ENCODE measurements at regions not wholly inside any gene's neighbourhood (a gene's known extent, or its start where the extent isn't known, plus 50 kb on each side); places are given as distances from the start of the nearest gene placed in this dataset.
"Not testable (repeated sequence)": the region's sequence is repeated elsewhere in the genome, so short reads cannot be mapped to it uniquely, and the experiment has no call there.

GRCh38 chr12:97659117-97659880, 196.7 kb downstream of the RMST start:
- no peaks in the 10 kb centered on the region for H3K27me3 Mint-ChIP-seq
- H3K4me1 Mint-ChIP-seq, result no peaks in the 10 kb centered on the region
- H3K36me3 Mint-ChIP-seq (ENCODE audit: low read depth), result no peaks in the 10 kb centered on the region
- ChIA-PET CTCF (no interaction called here), POLR2A (no interaction called here)
- peaks cover 3% of the 10 kb centered on the region for H3K9me3 Mint-ChIP-seq
- no peak overlapping the region for H3K4me3 Mint-ChIP-seq
- H3K27ac Mint-ChIP-seq, result no peak overlapping the region
- no peak for DNase-seq

GRCh38 chr12:97666263-97666662, 203.7 kb downstream of the RMST start:
- DNase-seq, result no peak
- H3K9me3 Mint-ChIP-seq, result peaks cover 3% of the 10 kb centered on the region
- H3K4me3 Mint-ChIP-seq, result no peak overlapping the region
- CTCF ChIA-PET, result no interaction called here
- H3K27me3 Mint-ChIP-seq, result no peaks in the 10 kb centered on the region
- POLR2A ChIA-PET, result no interaction called here
- H3K36me3 Mint-ChIP-seq (ENCODE audit: low read depth), result no peaks in the 10 kb centered on the region
- H3K27ac Mint-ChIP-seq, result no peak overlapping the region
- no peaks in the 10 kb centered on the region for H3K4me1 Mint-ChIP-seq

GRCh38 chr12:97672870-97673269, 210.3 kb downstream of the RMST start:
- DNase-seq, result no peak
- CTCF ChIA-PET, result no interaction called here
- H3K36me3 Mint-ChIP-seq (ENCODE audit: low read depth), result no peaks in the 10 kb centered on the region
- peaks cover 8% of the 10 kb centered on the region for H3K9me3 Mint-ChIP-seq
- POLR2A ChIA-PET, result no interaction called here
- H3K4me3 Mint-ChIP-seq, result no peak overlapping the region
- H3K27me3 Mint-ChIP-seq, result no peaks in the 10 kb centered on the region
- H3K4me1 Mint-ChIP-seq, result no peaks in the 10 kb centered on the region
- H3K27ac Mint-ChIP-seq, result no peak overlapping the region

GRCh38 chr12:97680751-97681150, 218.1 kb downstream of the RMST start:
- H3K36me3 Mint-ChIP-seq (ENCODE audit: low read depth), result no peaks in the 10 kb centered on the region
- DNase-seq, result no peak
- H3K27me3 Mint-ChIP-seq, result no peaks in the 10 kb centered on the region
- H3K4me3 Mint-ChIP-seq, result no peak overlapping the region
- CTCF ChIA-PET, result no interaction called here
- H3K27ac Mint-ChIP-seq, result no peak overlapping the region
- no peaks in the 10 kb centered on the region for H3K4me1 Mint-ChIP-seq
- POLR2A ChIA-PET, result no interaction called here
- H3K9me3 Mint-ChIP-seq, result no peaks in the 10 kb centered on the region

- H3K27ac Mint-ChIP-seq, result no peak overlapping the region
- no peak overlapping the region for H3K4me3 Mint-ChIP-seq
- H3K9me3 Mint-ChIP-seq, result no peaks in the 10 kb centered on the region
- no peaks in the 10 kb centered on the region for H3K27me3 Mint-ChIP-seq
- H3K36me3 Mint-ChIP-seq (ENCODE audit: low read depth), result no peaks in the 10 kb centered on the region
- no peaks in the 10 kb centered on the region for H3K4me1 Mint-ChIP-seq
- ChIA-PET CTCF (no interaction called here), POLR2A (no interaction called here)
- no peak for DNase-seq
Observed at GRCh38 chr12:97681612-97682504, 219.3 kb downstream of the RMST start.

- H3K4me3 Mint-ChIP-seq, result no peak overlapping the region
- H3K4me1 Mint-ChIP-seq, result no peaks in the 10 kb centered on the region
- DNase-seq, result no peak
- CTCF ChIA-PET, result no interaction called here
- POLR2A ChIA-PET, result no interaction called here
- no peaks in the 10 kb centered on the region for H3K36me3 Mint-ChIP-seq (ENCODE audit: low read depth)
- H3K9me3 Mint-ChIP-seq, result no peaks in the 10 kb centered on the region
- no peak overlapping the region for H3K27ac Mint-ChIP-seq
- no peaks in the 10 kb centered on the region for H3K27me3 Mint-ChIP-seq
Observed at GRCh38 chr12:97685360-97685759, 222.8 kb downstream of the RMST start.

GRCh38 chr12:97701901-97702300, 239.3 kb downstream of the RMST start:
- Mint-ChIP-seq H3K27ac (no peak overlapping the region), H3K4me3 (no peak overlapping the region), H3K9me3 (peaks cover 4% of the 10 kb centered on the region), H3K4me1 (no peaks in the 10 kb centered on the region), H3K27me3 (no peaks in the 10 kb centered on the region), H3K36me3 (ENCODE audit: low read depth) (no peaks in the 10 kb centered on the region)
- ChIA-PET POLR2A (no interaction called here), CTCF (no interaction called here)
- DNase-seq, result no peak

GRCh38 chr12:97711392-97711791, 248.8 kb downstream of the RMST start:
- Mint-ChIP-seq H3K27me3 (no peaks in the 10 kb centered on the region), H3K4me1 (no peaks in the 10 kb centered on the region), H3K4me3 (no peak overlapping the region), H3K27ac (no peak overlapping the region), H3K36me3 (ENCODE audit: low read depth) (no peaks in the 10 kb centered on the region), H3K9me3 (no peaks in the 10 kb centered on the region)
- DNase-seq, result no peak
- POLR2A ChIA-PET, result no interaction called here
- CTCF ChIA-PET, result no interaction called here

GRCh38 chr12:97713270-97713669, 250.7 kb downstream of the RMST start:
- Mint-ChIP-seq H3K9me3 (no peaks in the 10 kb centered on the region), H3K4me3 (no peak overlapping the region), H3K36me3 (ENCODE audit: low read depth) (no peaks in the 10 kb centered on the region), H3K27ac (no peak overlapping the region), H3K27me3 (no peaks in the 10 kb centered on the region), H3K4me1 (no peaks in the 10 kb centered on the region)
- DNase-seq, result no peak
- ChIA-PET POLR2A (no interaction called here), CTCF (interaction anchor here (0.6 kb wide), 1 partner anchor 291 kb away, joined by 3 read pairs; no protein-coding TSS in a partner anchor)

- no peaks in the 10 kb centered on the region for H3K4me1 Mint-ChIP-seq
- H3K27ac Mint-ChIP-seq, result no peak overlapping the region
- POLR2A ChIA-PET, result no interaction called here
- no peaks in the 10 kb centered on the region for H3K9me3 Mint-ChIP-seq
- CTCF ChIA-PET, result no interaction called here
- H3K36me3 Mint-ChIP-seq (ENCODE audit: low read depth), result no peaks in the 10 kb centered on the region
- DNase-seq, result no peak
- H3K4me3 Mint-ChIP-seq, result no peak overlapping the region
- H3K27me3 Mint-ChIP-seq, result no peaks in the 10 kb centered on the region
Observed at GRCh38 chr12:97714107-97714563, 251.5 kb downstream of the RMST start.

- Mint-ChIP-seq H3K36me3 (ENCODE audit: low read depth) (no peaks in the 10 kb centered on the region), H3K9me3 (peaks cover 4% of the 10 kb centered on the region), H3K27ac (no peak overlapping the region), H3K4me1 (no peaks in the 10 kb centered on the region), H3K27me3 (no peaks in the 10 kb centered on the region), H3K4me3 (no peak overlapping the region)
- DNase-seq, result no peak
- CTCF ChIA-PET, result no interaction called here
- POLR2A ChIA-PET, result no interaction called here
Observed at GRCh38 chr12:97716356-97716755, 253.8 kb downstream of the RMST start.

GRCh38 chr12:97723801-97724200, 261.2 kb downstream of the RMST start:
- H3K27ac Mint-ChIP-seq; DNase-seq; H3K36me3 Mint-ChIP-seq (ENCODE audit: low read depth); H3K27me3 Mint-ChIP-seq; H3K9me3 Mint-ChIP-seq; POLR2A ChIA-PET; H3K4me3 Mint-ChIP-seq; H3K4me1 Mint-ChIP-seq; CTCF ChIA-PET: not testable (repeated sequence)

GRCh38 chr12:97745406-97746101, 282.9 kb downstream of the RMST start:
- POLR2A ChIA-PET, result no interaction called here
- Mint-ChIP-seq H3K27ac (no peak overlapping the region), H3K9me3 (peaks cover 2% of the 10 kb centered on the region), H3K27me3 (no peaks in the 10 kb centered on the region), H3K4me3 (no peak overlapping the region), H3K36me3 (ENCODE audit: low read depth) (no peaks in the 10 kb centered on the region), H3K4me1 (no peaks in the 10 kb centered on the region)
- CTCF ChIA-PET, result no interaction called here
- no peak for DNase-seq
